H1 (cell line): ENCODE measurements at regions not wholly inside any gene's neighbourhood (a gene's known extent, or its start where the extent isn't known, plus 50 kb on each side); places are given as distances from the start of the nearest gene placed in this dataset.

Source experiments
- CTCF ChIA-PET: fragments of 300-600 bp; sonication (Branson Sonifier 250); formaldehyde crosslinking; loops from one replicate; lab custom pipeline; 2021; ENCODE audit not compliant: partially characterized antibody; lab: Charles Lee
- POLR2A ChIA-PET: fragments of 300-600 bp; sonication (Branson Sonifier 250); formaldehyde crosslinking; loops from one replicate; lab custom pipeline; 2021; ENCODE audit warnings: inconsistent platforms; ENCODE audit not compliant: partially characterized antibody; lab: Charles Lee
- DNase-seq, 2 experiments: peaks; one replicate each; pipeline versions ENCODE4 v3.0.0 to v3.0.0-alpha.2; 2010 to 2022; ENCODE audit warnings: low spot score in 2 of 2, low read depth in 1 of 2, mixed read lengths in 1 of 2
- FAIRE-seq: peaks from 2 replicates; lab custom pipeline; 2011; peaks lifted over from hg19 to GRCh38; lab: Jason Lieb, UNC
- H2AFZ ChIP-seq: 2 replicates; pipeline ENCODE4 v1.8.1; 2012; ENCODE audit warnings: low read length, inconsistent platforms
- H2AK5ac ChIP-seq: 2 replicates; pipeline ENCODE4 v1.6.1; 2013; ENCODE audit warnings: low read depth, low read length
- H2BK120ac ChIP-seq: replicated peaks from 2 replicates; pipeline ENCODE3; 2013; ENCODE audit warnings: low read depth, low read length, inconsistent platforms
- H2BK12ac ChIP-seq: 2 replicates; pipeline ENCODE4 v1.6.1; 2013; ENCODE audit warnings: low read depth, low read length
- H2BK15ac ChIP-seq: 2 replicates; pipeline ENCODE4 v1.6.1; 2013; ENCODE audit warnings: low read length
- H2BK20ac ChIP-seq: 2 replicates; pipeline ENCODE4 v1.6.1; 2013; ENCODE audit warnings: low read length
- H2BK5ac ChIP-seq: 2 replicates; pipeline ENCODE4 v1.6.1; 2013; ENCODE audit warnings: low read depth, low read length
- H3K14ac ChIP-seq: 2 replicates; pipeline ENCODE4 v1.6.1; 2013; ENCODE audit warnings: inconsistent platforms; ENCODE audit not compliant: insufficient read length
- H3K18ac ChIP-seq: 2 replicates; pipeline ENCODE4 v1.6.1; 2013; ENCODE audit warnings: low read length; ENCODE audit errors: extremely low read depth
- H3K23ac ChIP-seq: 2 replicates; pipeline ENCODE4 v1.6.1; 2013; ENCODE audit warnings: inconsistent platforms; ENCODE audit not compliant: insufficient read length
- H3K23me2 ChIP-seq: 2 replicates; pipeline ENCODE4 v1.6.1; 2013; ENCODE audit warnings: low read depth, low read length
- H3K27ac ChIP-seq: 2 replicates; pipeline ENCODE4 v1.6.1; 2011; ENCODE audit warnings: low read depth, low read length, inconsistent platforms
- H3K27me3 ChIP-seq, 4 experiments: replicated peaks in 1 of 4; 1 replicate in 1 of 4; 2 replicates in 3 of 4; pipeline versions ENCODE4 v1.6.1 to v1.8.1; 2011 to 2013; ENCODE audit warnings: low read length in 3 of 4, mild to moderate bottlenecking in 3 of 4, inconsistent platforms in 2 of 4, mixed read lengths in 2 of 4, moderate library complexity in 1 of 4; ENCODE audit not compliant: control insufficient read depth in 3 of 4, insufficient read depth in 3 of 4; ENCODE audit errors: extremely low read depth in 1 of 4
- H3K36me3 ChIP-seq, 4 experiments: 2 replicates each; pipeline versions ENCODE4 v1.6.1 to v1.8.1; 2011 to 2013; ENCODE audit warnings: mild to moderate bottlenecking in 4 of 4, low read length in 3 of 4, moderate library complexity in 2 of 4, control low read depth in 1 of 4, inconsistent platforms in 1 of 4; ENCODE audit not compliant: insufficient read depth in 4 of 4, control insufficient read depth in 2 of 4
- H3K4ac ChIP-seq: replicated peaks from 2 replicates; pipeline ENCODE3; 2013; ENCODE audit warnings: low read length, low read depth, mixed read lengths, inconsistent platforms; ENCODE audit not compliant: insufficient read length
- H3K4me1 ChIP-seq, 4 experiments: replicated peaks in 1 of 4; 1 replicate in 1 of 4; 2 replicates in 3 of 4; pipeline versions ENCODE4 v1.6.1 to v1.8.1; 2011 to 2013; ENCODE audit warnings: low read length in 3 of 4, inconsistent platforms in 2 of 4, mixed read lengths in 1 of 4; ENCODE audit not compliant: insufficient read depth in 4 of 4, control insufficient read depth in 3 of 4
- H3K4me2 ChIP-seq, 2 experiments: 2 replicates each; pipeline versions ENCODE4 v1.6.1 to v1.8.1; 2011 to 2013; ENCODE audit warnings: low read depth in 2 of 2, low read length in 2 of 2, control low read depth in 1 of 2, inconsistent platforms in 1 of 2, mild to moderate bottlenecking in 1 of 2; ENCODE audit not compliant: insufficient read depth in 1 of 2
- H3K4me3 ChIP-seq, 4 experiments: fragments of 200-600, 300-600 bp in 1 of 4; sonication (generic), shearing (Covaris generic), sonication (Bioruptor Twin) in 1 of 4; 2 replicates each; pipeline versions ENCODE4 v1.5.1 to v1.8.1; 2011 to 2016; ENCODE audit warnings: low read length in 4 of 4, low read depth in 3 of 4, control low read depth in 2 of 4, inconsistent platforms in 2 of 4, mild to moderate bottlenecking in 2 of 4, mixed read lengths in 1 of 4, moderate library complexity in 1 of 4; ENCODE audit not compliant: insufficient read depth in 2 of 4; ENCODE audit errors: extremely low read depth in 1 of 4
- H3K56ac ChIP-seq: replicated peaks from 2 replicates; pipeline ENCODE3; 2013; ENCODE audit warnings: low read depth, mild to moderate bottlenecking, mixed read lengths, low read length, inconsistent platforms; ENCODE audit not compliant: insufficient read length
- H3K79me1 ChIP-seq: 2 replicates; pipeline ENCODE4 v1.6.1; 2013; ENCODE audit warnings: low read depth, low read length, control low read depth
- H3K79me2 ChIP-seq, 2 experiments: 2 replicates each; pipeline versions ENCODE4 v1.6.1 to v1.8.1; 2012 to 2013; ENCODE audit warnings: low read length in 2 of 2, mild to moderate bottlenecking in 2 of 2, inconsistent platforms in 1 of 2; ENCODE audit not compliant: insufficient read depth in 2 of 2, control insufficient read depth in 1 of 2
- H3K9ac ChIP-seq, 4 experiments: replicated peaks in 1 of 4; 1 replicate in 1 of 4; 2 replicates in 3 of 4; pipeline versions ENCODE4 v1.6.1 to v1.8.1; 2011 to 2013; ENCODE audit warnings: low read depth in 3 of 4, low read length in 3 of 4, control low read depth in 2 of 4, mild to moderate bottlenecking in 2 of 4, moderate library complexity in 2 of 4, inconsistent platforms in 1 of 4; ENCODE audit errors: extremely low read depth in 1 of 4
- H3K9me3 ChIP-seq, 2 experiments: 2 replicates each; pipeline versions ENCODE4 v1.6.1 to v1.8.1; 2012 to 2013; ENCODE audit warnings: mild to moderate bottlenecking in 2 of 2, moderate library complexity in 2 of 2, control low read depth in 1 of 2, inconsistent platforms in 1 of 2, low read depth in 1 of 2, low read length in 1 of 2, mixed read lengths in 1 of 2; ENCODE audit not compliant: insufficient read depth in 2 of 2
- H4K20me1 ChIP-seq, 2 experiments: replicated peaks in 1 of 2; 2 replicates each; pipeline versions ENCODE3 to v1.8.1; 2011 to 2013; ENCODE audit warnings: inconsistent platforms in 2 of 2, low read length in 2 of 2, mild to moderate bottlenecking in 1 of 2; ENCODE audit not compliant: insufficient read depth in 2 of 2, control insufficient read depth in 1 of 2
- H4K5ac ChIP-seq: 2 replicates; pipeline ENCODE4 v1.6.1; 2013; ENCODE audit warnings: low read length, low read depth, mixed read lengths, inconsistent platforms; ENCODE audit not compliant: insufficient read length
- H4K8ac ChIP-seq: 2 replicates; pipeline ENCODE4 v1.8.0; 2013; ENCODE audit warnings: mild to moderate bottlenecking, moderate library complexity, low read length, inconsistent platforms; ENCODE audit not compliant: insufficient read depth; ENCODE audit errors: extremely low read depth
- H4K91ac ChIP-seq: replicated peaks from 2 replicates; pipeline ENCODE3; 2013; ENCODE audit warnings: low read length, mixed read lengths, inconsistent platforms; ENCODE audit not compliant: insufficient read length
- CTCF ChIP-seq, 3 experiments: IDR thresholded peaks; 1 replicate in 2 of 3; 2 replicates in 1 of 3; pipeline versions ENCODE4 v1.5.1 to v1.6.1; 2011; ENCODE audit warnings: low read length in 3 of 3, mild to moderate bottlenecking in 3 of 3, inconsistent platforms in 2 of 3, low read depth in 1 of 3, moderate library complexity in 1 of 3; ENCODE audit not compliant: insufficient read depth in 1 of 3; ENCODE audit errors: control extremely low read depth in 1 of 3
- E2F6 ChIP-seq: IDR thresholded peaks from 2 replicates; pipeline ENCODE4 v1.6.1; 2012; ENCODE audit warnings: inconsistent platforms
- GTF2F1 ChIP-seq: IDR thresholded peaks from 2 replicates; pipeline ENCODE4 v1.6.1; 2012; ENCODE audit warnings: low read depth, low read length, improper control_type of control experiment, borderline replicate concordance
- HDAC6 ChIP-seq: IDR thresholded peaks from one replicate; pipeline ENCODE4 v1.7.1; 2012; ENCODE audit warnings: low read depth, mild to moderate bottlenecking, inconsistent platforms, low read length, moderate library complexity
- JUN ChIP-seq: IDR thresholded peaks from 2 replicates; pipeline ENCODE4 v1.6.1; 2011; ENCODE audit warnings: low read depth, mild to moderate bottlenecking, improper control_type of control experiment, low read length
- KDM1A ChIP-seq: fragments of 200-600, 300-600 bp; sonication (generic); IDR thresholded peaks from 2 replicates; pipeline ENCODE4 v1.7.1; 2016; ENCODE audit warnings: mild to moderate bottlenecking, low read length, borderline replicate concordance
- NRF1 ChIP-seq: IDR thresholded peaks from 2 replicates; pipeline ENCODE4 v1.6.1; 2011; ENCODE audit warnings: mild to moderate bottlenecking, low read depth, low read length, improper control_type of control experiment
- PHF8 ChIP-seq: fragments of 200-600 bp; sonication (generic); conservative IDR thresholded peaks from 2 replicates; pipeline ENCODE4 v1.7.1; 2012; ENCODE audit warnings: low read depth, mild to moderate bottlenecking, inconsistent platforms, low read length, moderate library complexity
- POLR2A ChIP-seq, 2 experiments: IDR thresholded peaks; 1 replicate in 1 of 2; 2 replicates in 1 of 2; pipeline ENCODE4 v1.6.1; 2011; ENCODE audit warnings: low read depth in 2 of 2, low read length in 2 of 2, mild to moderate bottlenecking in 2 of 2; ENCODE audit errors: control extremely low read depth in 1 of 2
- TAF1 ChIP-seq: IDR thresholded peaks from 2 replicates; pipeline ENCODE4 v1.6.1; 2011; ENCODE audit warnings: mild to moderate bottlenecking, low read depth, low read length
- TBP ChIP-seq: IDR thresholded peaks from 2 replicates; pipeline ENCODE4 v1.6.1; 2011; ENCODE audit warnings: low read depth, low read length, improper control_type of control experiment
- TEAD4 ChIP-seq: IDR thresholded peaks from 2 replicates; pipeline ENCODE4 v1.6.1; 2012; ENCODE audit warnings: low read depth, low read length, inconsistent platforms, mixed read lengths

- H3K4me2 ChIP-seq, result no peak overlapping the region
These were observed 160.9 kb upstream of the NPY start for GRCh38 chr7:24123076-24123475.

More at GRCh38 chr7:24123076-24123475, 160.9 kb upstream of the NPY start:
- no peaks in the 10 kb centered on the region for H3K79me1 ChIP-seq
- H3K18ac ChIP-seq, result no peak overlapping the region
- H3K23me2 ChIP-seq, result no peaks in the 10 kb centered on the region
- H2BK5ac ChIP-seq, result no peak overlapping the region
- H3K27me3 ChIP-seq, result no peaks in the 10 kb centered on the region
- H3K36me3 ChIP-seq, result no peaks in the 10 kb centered on the region
- H4K91ac ChIP-seq, result no peak overlapping the region
- H2AFZ ChIP-seq, result no peak overlapping the region
- H4K5ac ChIP-seq, result no peak overlapping the region
- no peak overlapping the region for H4K8ac ChIP-seq
- H2BK120ac ChIP-seq, result no peak overlapping the region
- no peak overlapping the region for H3K4ac ChIP-seq
- H3K4me3 ChIP-seq, result no peak overlapping the region
- no peak overlapping the region for H3K9ac ChIP-seq
- no peak overlapping the region for H3K14ac ChIP-seq
- CTCF ChIA-PET, result interaction anchor here (0.6 to 1.0 kb wide), 6 partner anchors 9 to 491 kb away, joined by 3 to 4 read pairs (median 3); no protein-coding TSS in a partner anchor
- H2BK12ac ChIP-seq, result no peak overlapping the region
- no peak overlapping the region for H2BK20ac ChIP-seq
- no peaks in the 10 kb centered on the region; a peak in 1 of 4 replicates for H3K9me3 ChIP-seq
- TF ChIP-seq TBP (no peak), CTCF (IDR thresholded peaks at IDR 0.05; ENCODE audit: control extremely low read depth in 1 of 3, insufficient read depth in 1 of 3, low read depth in 1 of 3, low read length in 3 of 3) (no peak), JUN (no peak), E2F6 (no peak), HDAC6 (no peak), PHF8 (no peak), TAF1 (no peak), TEAD4 (no peak), GTF2F1 (no peak), POLR2A (IDR thresholded peaks at IDR 0.05; ENCODE audit: control extremely low read depth in 1 of 2, low read depth in 2 of 2, low read length in 2 of 2) (no peak), NRF1 (no peak), KDM1A (no peak)
- H4K20me1 ChIP-seq, result no peaks in the 10 kb centered on the region
- H3K79me2 ChIP-seq, result no peaks in the 10 kb centered on the region
- peaks cover 0 to 4% (median 1%) of the 10 kb centered on the region in 4 experiments; a peak in 2 of 7 replicates for H3K4me1 ChIP-seq
- POLR2A ChIA-PET, result no interaction called here
- no peak overlapping the region for H2AK5ac ChIP-seq
- no peak overlapping the region for H2BK15ac ChIP-seq
- FAIRE-seq (no peak), DNase-seq (no peak)
- H3K27ac ChIP-seq, result no peak overlapping the region
- H3K23ac ChIP-seq, result no peak overlapping the region
- no peak overlapping the region for H3K56ac ChIP-seq
